DND-41 (cell line): ENCODE measurements at regions not wholly inside any gene's neighbourhood (a gene's known extent, or its start where the extent isn't known, plus 50 kb on each side); places are given as distances from the start of the nearest gene placed in this dataset.

Experiments used
- ATAC-seq: fragments of 200-7000 bp; cut with Tn5 transposase; 3 replicates; pipeline ENCODE4 v1.9.1; 2021; ENCODE audit warnings: low read depth; ENCODE audit not compliant: insufficient read depth
- DNase-seq: peaks from one replicate; pipeline ENCODE4 v3.0.0-alpha.2; 2020
- H2AFZ ChIP-seq: 2 replicates; pipeline ENCODE4 v1.6.0; 2012; ENCODE audit warnings: low read depth, low read length
- H3K27ac ChIP-seq: 2 replicates; pipeline ENCODE4 v1.5.1; 2012; ENCODE audit warnings: low read length, inconsistent platforms
- H3K27me3 ChIP-seq: fragments of 200-600 bp; sonication (generic); 2 replicates; pipeline ENCODE4 v1.6.0; 2012; ENCODE audit warnings: low read length, mild to moderate bottlenecking, inconsistent platforms; ENCODE audit not compliant: insufficient read depth, poor library complexity
- H3K36me3 ChIP-seq: 2 replicates; pipeline ENCODE4 v1.5.1; 2012; ENCODE audit warnings: low read length, inconsistent platforms; ENCODE audit not compliant: insufficient read depth
- H3K4me1 ChIP-seq: 2 replicates; pipeline ENCODE4 v1.5.1; 2012; ENCODE audit warnings: mild to moderate bottlenecking, low read length; ENCODE audit not compliant: insufficient read depth
- H3K4me2 ChIP-seq: 2 replicates; pipeline ENCODE4 v1.6.0; 2012; ENCODE audit warnings: mild to moderate bottlenecking, moderate library complexity, low read length, inconsistent platforms; ENCODE audit not compliant: insufficient read depth
- H3K4me3 ChIP-seq, 2 experiments: fragments of 200-600 bp in 1 of 2; shearing (Covaris generic) in 1 of 2; 2 replicates each; pipeline ENCODE4 v1.5.1; 2012 to 2016; ENCODE audit warnings: inconsistent platforms in 2 of 2, low read length in 2 of 2, mild to moderate bottlenecking in 2 of 2, low read depth in 1 of 2, moderate library complexity in 1 of 2
- H3K79me2 ChIP-seq: 2 replicates; pipeline ENCODE4 v1.6.0; 2012; ENCODE audit warnings: low read length, inconsistent platforms; ENCODE audit not compliant: insufficient read depth
- H3K9ac ChIP-seq: 2 replicates; pipeline ENCODE4 v1.6.0; 2012; ENCODE audit warnings: low read depth, mild to moderate bottlenecking, inconsistent platforms, low read length, moderate library complexity
- H3K9me3 ChIP-seq: 2 replicates; pipeline ENCODE4 v1.5.1; 2012; ENCODE audit warnings: low read length, moderate library complexity, mild to moderate bottlenecking, inconsistent platforms; ENCODE audit not compliant: insufficient read depth, severe bottlenecking
- H4K20me1 ChIP-seq: 2 replicates; pipeline ENCODE4 v1.6.0; 2012; ENCODE audit warnings: low read length; ENCODE audit not compliant: insufficient read depth
- EZH2 ChIP-seq: IDR thresholded peaks from 3 replicates; pipeline ENCODE4 v1.6.1; 2012; ENCODE audit warnings: borderline replicate concordance, low read depth, mild to moderate bottlenecking, moderate library complexity, low read length, inconsistent platforms; ENCODE audit not compliant: severe bottlenecking
- TF ChIP-seq, protein P1 (sequence below): IDR thresholded peaks from 2 replicates; pipeline ENCODE4 v1.5.1; 2012; ENCODE audit warnings: borderline replicate concordance, low read length, moderate library complexity, mild to moderate bottlenecking; ENCODE audit not compliant: poor library complexity, severe bottlenecking; ENCODE audit errors: extremely low read depth

DNA sequence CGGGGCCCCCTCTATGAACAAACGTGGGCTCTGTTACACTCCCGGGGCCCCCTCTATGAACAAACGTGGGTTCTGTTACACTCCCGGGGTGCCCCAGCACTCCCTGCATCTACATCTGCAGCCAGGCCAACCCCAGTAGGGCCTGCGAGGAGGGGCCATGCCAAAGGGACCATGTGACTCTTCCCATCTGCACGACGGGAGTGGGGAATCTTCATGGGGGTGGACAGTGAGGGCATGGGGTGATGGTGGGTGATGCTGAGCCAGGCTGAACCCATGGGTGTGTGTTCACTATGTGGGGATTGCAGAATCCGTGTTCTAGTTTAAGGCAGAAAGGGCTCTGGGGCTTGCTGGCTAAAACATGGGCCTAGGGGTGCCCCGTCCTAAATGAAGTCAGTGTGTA lies 69.9 kb upstream of the ARHGEF7 start:
- H3K9ac ChIP-seq, result no peak overlapping the region
- no peak overlapping the region for H3K4me3 ChIP-seq
- H3K9me3 ChIP-seq, result no peaks in the 10 kb centered on the region
- no peak overlapping the region for H3K27ac ChIP-seq
- no peaks in the 10 kb centered on the region for H4K20me1 ChIP-seq
- no peaks in the 10 kb centered on the region for H3K4me1 ChIP-seq
- no peaks in the 10 kb centered on the region for H3K36me3 ChIP-seq
- no peak overlapping the region for H2AFZ ChIP-seq
- ATAC-seq (no peak), DNase-seq (no peak)
- no peaks in the 10 kb centered on the region for H3K79me2 ChIP-seq
- no peak overlapping the region for H3K4me2 ChIP-seq
- H3K27me3 ChIP-seq, result no peaks in the 10 kb centered on the region
- TF ChIP-seq, protein P1, sequence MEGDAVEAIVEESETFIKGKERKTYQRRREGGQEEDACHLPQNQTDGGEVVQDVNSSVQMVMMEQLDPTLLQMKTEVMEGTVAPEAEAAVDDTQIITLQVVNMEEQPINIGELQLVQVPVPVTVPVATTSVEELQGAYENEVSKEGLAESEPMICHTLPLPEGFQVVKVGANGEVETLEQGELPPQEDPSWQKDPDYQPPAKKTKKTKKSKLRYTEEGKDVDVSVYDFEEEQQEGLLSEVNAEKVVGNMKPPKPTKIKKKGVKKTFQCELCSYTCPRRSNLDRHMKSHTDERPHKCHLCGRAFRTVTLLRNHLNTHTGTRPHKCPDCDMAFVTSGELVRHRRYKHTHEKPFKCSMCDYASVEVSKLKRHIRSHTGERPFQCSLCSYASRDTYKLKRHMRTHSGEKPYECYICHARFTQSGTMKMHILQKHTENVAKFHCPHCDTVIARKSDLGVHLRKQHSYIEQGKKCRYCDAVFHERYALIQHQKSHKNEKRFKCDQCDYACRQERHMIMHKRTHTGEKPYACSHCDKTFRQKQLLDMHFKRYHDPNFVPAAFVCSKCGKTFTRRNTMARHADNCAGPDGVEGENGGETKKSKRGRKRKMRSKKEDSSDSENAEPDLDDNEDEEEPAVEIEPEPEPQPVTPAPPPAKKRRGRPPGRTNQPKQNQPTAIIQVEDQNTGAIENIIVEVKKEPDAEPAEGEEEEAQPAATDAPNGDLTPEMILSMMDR, result no peak
- TF ChIP-seq EZH2, result no peak

DNA sequence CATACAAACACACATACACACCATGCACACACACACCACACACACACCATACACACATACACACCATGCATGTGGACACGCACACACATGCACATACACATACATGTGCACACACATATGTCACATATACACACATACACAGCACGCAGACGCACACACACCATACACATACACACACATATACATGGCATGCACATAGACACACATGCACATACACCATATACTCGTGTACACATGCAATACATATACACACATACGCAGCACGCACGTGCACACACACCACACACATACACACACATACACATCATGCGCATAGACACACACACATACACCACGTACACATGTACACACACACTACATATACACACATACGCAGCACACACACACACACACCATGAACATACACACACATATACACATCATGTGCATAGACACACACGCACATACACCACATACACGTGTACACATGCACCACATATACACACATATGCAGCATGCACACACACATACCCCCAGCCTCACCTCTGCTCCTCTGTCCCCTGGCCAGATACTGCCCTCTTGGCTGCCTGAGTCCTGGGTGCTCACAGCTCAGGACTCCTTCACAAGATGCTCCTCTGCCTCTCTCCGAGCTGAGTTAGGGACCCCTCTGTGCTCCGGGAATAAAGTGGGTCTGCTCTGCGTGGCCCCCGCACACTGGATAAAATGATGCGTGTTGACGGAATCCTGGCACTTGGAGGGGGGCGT lies 70.9 kb upstream of the ARHGEF7 start:
- H3K27ac ChIP-seq, result no peak overlapping the region
- no peak for DNase-seq

DNA sequence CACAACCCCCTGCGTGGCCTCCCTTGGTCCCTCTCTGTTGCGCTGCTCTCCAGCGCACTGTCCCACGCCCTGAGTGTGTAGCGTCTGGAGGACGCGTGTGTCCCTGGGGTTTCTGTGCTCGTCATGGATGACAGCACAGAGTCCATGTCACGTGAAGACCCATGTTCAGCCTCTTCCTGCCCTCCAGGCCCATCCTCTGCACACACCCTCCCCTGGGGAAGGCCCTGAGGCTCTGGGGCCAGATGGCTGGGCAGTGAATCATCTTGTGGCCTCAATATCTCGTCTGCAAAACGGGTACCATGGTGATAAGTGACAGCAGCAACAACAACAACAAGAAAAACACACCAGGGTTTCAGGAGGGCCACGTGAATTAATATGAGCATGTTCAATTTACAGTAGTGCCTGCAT lies 71.5 kb upstream of the ARHGEF7 start:
- no peak overlapping the region for H3K4me3 ChIP-seq
- ATAC-seq (no peak), DNase-seq (no peak)
- no peaks in the 10 kb centered on the region for H3K4me1 ChIP-seq
- H3K79me2 ChIP-seq, result no peaks in the 10 kb centered on the region
- TF ChIP-seq, protein P1, result no peak
- no peak for TF ChIP-seq EZH2
- H3K27ac ChIP-seq, result no peak overlapping the region
- H3K36me3 ChIP-seq, result no peaks in the 10 kb centered on the region
- H2AFZ ChIP-seq, result no peak overlapping the region
- no peak overlapping the region for H3K4me2 ChIP-seq
- H3K9me3 ChIP-seq, result no peaks in the 10 kb centered on the region
- H3K9ac ChIP-seq, result no peak overlapping the region
- H4K20me1 ChIP-seq, result no peaks in the 10 kb centered on the region
- no peaks in the 10 kb centered on the region for H3K27me3 ChIP-seq

More for the DNA sequence above, 70.9 kb upstream of the ARHGEF7 start:
- no peak for ATAC-seq
- no peaks in the 10 kb centered on the region for H4K20me1 ChIP-seq
- no peak overlapping the region for H3K4me3 ChIP-seq
- no peaks in the 10 kb centered on the region for H3K4me1 ChIP-seq
- no peak overlapping the region for H2AFZ ChIP-seq
- no peaks in the 10 kb centered on the region for H3K36me3 ChIP-seq
- no peaks in the 10 kb centered on the region for H3K79me2 ChIP-seq
- H3K9me3 ChIP-seq, result no peaks in the 10 kb centered on the region
- no peaks in the 10 kb centered on the region for H3K27me3 ChIP-seq
- no peak for TF ChIP-seq EZH2
- TF ChIP-seq, protein P1, result no peak
- H3K9ac ChIP-seq, result no peak overlapping the region
- H3K4me2 ChIP-seq, result no peak overlapping the region
